GM21390 (cell line): ENCODE measurements at regions not wholly inside any gene's neighbourhood (a gene's known extent, or its start where the extent isn't known, plus 50 kb on each side); places are given as distances from the start of the nearest gene placed in this dataset.
"Not testable (repeated sequence)": the region's sequence is repeated elsewhere in the genome, so short reads cannot be mapped to it uniquely, and the experiment has no call there.

Experiments
- ATAC-seq: cut with Tn5 transposase; IDR thresholded peaks from one replicate; pipeline ENCODE4 v1.9.1; 2021; ENCODE audit not compliant: unreplicated experiment

DNA sequence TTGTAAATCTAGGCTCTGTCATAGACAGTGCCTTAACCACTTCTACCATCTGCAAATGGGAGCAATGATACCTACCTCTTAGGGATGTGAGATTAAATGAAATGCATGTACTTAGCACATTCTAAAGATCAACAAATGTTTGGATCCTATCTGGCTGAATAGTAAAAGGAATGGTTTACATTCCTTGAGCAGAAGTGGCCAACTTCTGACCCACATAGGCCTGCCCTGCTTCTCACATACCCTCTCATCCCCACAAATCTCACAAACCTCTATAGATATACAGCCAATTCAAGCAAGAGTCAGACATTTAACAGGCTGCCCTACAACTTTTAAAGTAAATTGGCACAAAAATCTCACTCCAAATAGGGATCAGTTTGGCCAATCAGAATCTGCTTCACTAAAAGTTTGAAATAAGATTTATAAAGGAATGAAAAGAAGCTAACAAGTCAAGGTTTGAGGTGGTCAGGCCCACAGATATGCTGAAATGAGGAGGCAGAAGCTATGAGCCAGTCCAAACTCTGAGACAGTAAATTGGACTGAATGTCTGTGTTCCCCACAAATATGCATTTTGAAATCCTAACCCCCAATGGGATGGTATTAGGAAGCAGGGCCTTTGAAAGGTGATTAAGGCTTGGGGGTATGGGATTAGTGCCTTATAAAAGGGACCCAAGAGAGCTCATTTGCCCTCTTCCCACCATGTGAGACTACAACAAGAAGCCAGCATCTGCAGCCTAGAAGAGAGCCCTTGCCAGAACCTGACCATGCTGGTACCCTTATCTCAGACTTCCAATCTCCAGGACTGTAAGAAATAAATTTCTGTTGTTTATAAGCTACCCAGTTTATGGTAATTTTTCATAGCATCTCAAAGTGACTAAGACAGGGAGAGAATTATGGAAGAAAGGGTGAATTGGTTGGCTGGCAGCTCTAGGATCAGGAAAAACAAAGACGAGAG is 227.8 kb upstream of the RBMS1 start:
- ATAC-seq: no peak

DNA sequence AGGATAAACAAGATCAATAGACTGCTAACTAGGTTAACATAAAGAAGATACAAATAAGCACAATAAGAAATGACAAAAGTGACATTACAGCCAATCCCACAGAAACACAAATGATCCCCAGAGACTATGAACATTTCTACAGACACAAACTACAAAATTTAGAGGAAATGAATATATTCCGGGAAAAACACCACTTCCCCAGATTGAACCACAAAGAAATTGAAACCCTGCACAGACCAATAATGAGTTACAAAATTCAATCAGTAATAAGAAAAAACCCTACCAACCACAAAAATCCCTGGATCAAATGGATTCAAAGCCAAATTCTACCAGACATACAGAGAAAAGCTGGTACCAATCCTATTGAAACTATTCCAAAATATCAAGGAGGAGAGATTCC is 232.4 kb upstream of the RBMS1 start:
- ATAC-seq: no peak

DNA sequence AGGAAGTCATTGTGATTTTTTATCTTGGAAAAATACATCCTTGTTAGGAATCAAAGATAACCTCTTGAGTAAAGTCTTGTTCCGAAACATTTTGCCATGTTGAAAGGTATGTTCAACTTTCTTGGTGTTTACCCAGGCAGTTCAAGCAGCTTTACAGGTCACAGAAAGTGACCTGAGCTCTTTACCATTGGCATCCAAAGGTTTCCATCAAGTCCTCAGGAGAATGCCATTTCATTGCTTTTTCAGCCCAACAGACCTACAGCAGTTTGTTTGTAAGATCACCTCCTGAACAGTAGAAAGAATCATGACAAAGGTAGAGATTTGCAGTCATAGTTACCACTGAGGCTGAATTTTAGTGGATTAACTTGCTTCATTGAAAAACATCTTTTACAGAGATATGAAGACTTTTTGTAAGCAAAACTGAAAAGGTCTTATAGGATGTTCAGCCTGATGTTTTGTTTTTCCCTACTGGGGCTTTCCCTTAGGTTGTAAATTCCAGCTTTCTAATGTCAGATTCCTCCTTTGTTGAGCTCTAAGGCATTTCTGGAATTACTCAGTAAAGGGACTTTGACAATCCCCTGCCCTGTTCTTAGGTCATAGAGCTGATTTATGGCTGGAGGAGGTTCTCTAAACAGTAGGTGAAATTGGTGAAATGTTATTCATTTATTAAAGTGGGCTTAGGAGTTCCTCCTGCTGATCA is 236.8 kb upstream of the RBMS1 start:
- ATAC-seq: no peak

DNA sequence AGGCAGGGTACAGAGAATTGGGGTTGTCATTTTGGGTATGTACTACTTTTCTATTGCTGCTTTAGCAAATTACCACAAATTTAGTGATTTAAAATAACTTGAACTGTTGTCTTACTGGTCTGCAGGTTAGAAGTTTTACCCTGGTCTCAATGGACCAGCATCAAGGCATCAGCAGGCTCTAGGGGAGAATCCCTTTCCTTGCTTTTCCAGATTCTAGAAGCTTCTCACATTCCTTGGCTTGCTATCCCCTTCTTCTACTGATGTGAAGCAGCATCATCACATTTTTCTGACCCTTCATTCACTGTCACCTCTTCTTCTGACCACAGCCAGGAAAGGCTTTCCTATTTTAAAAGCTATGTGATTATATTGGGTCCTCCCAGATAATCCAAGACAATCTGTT is 237.8 kb upstream of the RBMS1 start:
- no peak for ATAC-seq

DNA sequence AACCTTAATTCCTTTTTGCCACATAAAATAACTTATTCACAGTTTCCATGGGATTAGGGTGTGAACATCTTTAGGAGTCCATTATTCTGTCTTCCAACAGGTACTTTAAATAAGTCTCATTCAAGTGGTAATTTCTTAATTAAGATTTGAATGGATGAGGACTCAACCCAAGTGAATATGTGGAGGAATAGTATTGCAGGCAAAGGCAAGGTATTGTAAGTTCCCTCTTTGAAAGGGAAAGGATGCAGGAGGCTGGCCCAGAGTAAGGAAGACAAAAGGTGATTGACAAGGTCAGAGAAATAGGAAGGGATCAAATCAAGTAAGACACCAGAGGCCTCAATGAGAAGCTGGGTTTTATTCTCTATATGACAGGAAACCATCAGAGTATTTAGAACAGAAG is 238.2 kb upstream of the RBMS1 start:
- ATAC-seq: no peak

DNA sequence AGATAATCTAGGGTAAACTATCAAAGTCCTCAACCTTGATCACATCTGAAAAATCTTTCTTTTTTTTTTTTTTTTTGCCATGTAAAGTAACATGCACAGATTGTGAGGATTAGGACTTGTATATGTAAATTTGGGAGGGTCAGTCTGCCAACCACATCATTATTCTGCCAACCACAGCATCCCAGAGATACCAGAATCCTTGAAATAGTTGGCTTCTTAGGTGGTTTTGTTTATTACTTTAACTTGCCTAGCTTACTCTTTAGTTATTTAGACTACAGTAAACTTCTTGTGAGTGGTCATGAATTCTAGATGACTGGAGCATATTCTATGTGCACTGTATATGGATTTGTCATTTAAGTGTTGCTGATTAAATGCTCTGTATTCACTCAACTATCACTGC is 242.1 kb upstream of the RBMS1 start:
- ATAC-seq: no peak

DNA sequence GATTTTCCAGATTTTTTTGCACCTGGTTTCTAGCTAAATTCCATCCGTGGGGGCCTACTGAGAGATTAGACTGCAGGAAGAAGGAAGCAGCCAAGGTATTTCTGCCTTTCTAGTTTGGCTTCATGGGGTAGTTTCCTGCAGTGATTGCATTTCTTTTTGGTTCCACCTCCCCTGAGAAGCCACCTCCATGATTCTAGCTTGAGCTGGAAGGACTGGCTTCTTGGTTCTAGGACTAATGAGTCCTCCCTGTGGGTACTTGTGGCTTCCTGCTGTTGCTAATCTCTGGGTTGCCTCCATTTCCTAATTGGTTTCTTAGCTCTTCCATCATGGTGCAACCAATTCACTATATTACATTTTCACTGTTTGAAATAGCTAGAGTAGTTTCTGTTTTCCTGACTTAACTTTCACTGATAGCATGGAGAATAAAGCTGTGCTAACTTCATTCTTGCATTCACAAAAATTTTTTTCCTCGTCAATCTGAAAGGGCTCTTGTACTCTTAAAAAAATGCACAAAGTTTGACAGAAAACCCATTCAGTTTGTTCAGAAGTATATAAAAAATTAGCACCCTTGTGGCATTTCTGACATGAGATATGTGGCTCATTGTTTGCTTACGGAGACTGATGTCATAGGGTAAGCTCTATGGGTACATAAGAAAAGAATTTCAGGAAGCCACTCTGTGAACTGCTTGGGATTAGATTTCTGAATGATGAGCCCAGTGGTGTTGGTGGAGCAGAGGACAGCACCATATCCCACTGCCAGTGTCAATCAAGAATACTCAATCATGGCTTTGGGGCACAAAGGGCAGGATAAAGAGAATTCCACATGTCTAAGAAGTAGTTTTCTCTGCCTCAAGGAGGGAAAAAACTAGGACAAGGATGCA is 242.8 kb upstream of the RBMS1 start:
- ATAC-seq: no peak

DNA sequence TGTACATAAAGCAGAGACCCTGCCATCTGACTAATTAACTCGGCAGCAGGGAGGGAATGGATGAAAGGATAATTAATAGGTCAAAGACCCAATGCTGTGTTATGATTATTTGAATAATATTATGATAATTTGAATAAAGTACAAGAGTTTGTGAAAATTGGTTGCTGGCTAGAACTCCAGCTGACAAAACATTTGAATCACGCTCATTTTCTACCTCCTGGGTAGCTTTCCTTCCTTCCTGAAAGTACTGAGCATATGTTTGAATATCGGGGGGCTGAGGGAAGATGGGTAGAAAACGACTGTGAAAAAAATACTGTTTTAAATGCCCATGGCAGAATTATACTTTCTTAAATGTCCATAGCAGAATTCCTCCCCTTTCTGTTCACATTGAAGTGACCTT is 243.6 kb upstream of the RBMS1 start:
- no peak for ATAC-seq

DNA sequence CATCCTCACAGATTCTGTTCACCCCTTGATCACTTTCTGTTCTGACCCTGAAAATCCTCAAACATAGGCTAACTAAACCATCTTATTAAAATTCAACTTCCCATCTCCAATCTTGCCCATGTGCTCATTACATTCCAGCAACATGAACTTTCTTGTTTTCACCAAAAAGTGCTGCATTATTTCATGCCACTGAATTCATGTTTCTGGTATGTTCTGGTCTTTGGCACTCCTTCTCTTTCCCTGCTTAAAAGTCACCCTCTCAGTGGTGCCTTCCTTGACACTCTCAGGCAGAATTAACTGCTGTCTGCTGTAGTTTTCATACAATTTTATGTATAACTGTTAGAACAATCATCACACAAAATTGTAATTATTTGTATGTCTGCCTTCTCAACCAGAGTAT is 247.7 kb upstream of the RBMS1 start:
- no peak for ATAC-seq

DNA sequence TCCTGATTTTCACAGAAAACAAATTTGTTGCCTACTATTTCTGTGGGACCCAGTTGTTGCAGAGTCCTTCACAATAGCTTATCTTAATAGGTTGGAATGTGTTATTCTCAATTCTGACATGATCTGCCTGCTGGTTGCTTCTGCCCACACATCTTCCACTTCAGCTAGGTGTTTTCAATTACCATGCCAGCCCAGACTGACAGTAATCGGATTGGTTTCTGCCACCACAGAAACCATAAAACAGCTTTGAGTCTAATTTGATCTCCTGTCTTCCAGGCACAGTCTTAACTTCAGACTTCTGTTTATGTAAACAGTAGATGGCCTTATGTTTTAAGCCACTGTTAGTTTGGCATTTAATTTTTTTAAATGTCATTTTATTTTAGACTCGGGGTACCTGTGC is 248.2 kb upstream of the RBMS1 start:
- no peak for ATAC-seq

DNA sequence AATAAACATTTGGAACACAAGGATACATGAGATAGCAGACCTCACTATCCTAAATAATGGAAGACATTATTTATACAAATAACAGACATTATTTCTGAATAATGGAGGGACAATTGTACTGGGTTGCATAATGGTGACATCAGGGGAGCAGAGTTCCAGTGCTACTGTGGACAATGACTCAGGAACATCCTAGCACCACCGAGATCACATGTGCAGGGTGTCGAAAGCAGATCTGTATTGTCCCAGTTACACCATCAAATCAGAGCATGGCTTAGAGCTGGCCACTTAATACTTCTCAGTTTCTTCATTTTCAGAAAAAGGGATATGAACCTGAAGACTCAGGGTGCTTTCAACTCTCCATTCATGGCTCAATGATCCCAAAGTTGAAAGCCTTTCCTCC is 249.1 kb upstream of the RBMS1 start:
- no peak for ATAC-seq

DNA sequence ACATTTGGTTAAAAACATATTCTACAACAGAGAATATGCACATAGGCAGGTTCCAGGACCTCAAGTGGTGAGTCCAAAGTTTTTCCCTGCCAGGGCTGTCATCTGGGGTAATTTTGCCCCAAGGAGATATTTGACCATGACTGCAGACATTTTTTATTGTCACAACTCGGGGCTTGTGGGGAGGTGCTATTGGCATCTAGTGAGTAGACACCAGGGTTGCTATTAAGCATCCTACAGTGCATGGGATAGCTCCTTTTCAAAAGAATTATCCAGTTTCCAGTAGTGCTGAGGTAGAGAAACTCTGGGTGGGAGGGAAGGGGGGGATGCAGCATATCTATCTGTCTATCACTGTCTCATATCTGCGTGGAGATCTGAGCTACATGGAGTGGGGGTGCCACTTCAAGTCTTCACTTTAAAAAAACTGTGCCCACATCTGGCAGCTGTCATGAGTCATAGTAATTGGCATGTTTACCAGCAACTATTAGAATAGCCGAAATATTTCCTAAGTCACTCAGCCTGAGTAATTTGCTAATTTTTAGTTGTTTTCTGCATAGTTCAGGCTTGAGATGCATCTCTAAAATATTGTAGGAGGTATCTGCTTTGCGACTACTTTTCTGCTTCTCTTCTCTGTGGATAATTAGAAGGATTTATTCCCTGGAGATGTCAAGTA is 254.0 kb upstream of the RBMS1 start:
- no peak for ATAC-seq

DNA sequence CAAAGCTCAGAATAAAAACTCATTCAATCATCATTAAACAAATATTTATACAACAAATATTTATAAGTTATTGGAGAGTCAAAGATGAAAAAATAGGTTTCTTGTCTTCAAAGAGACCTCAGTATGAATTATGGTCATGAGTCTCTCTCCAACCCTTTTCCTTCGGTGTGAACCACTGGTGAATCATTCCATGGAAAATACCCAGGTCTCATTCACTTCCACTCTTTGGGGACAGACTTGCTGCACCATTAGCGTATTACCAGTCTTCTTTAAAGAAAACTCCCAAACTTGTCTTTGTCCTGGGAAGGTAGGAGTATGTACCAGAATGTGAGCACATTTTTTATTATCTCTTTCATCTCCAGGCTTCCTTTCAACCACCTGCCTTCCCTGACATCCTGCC is 257.4 kb upstream of the RBMS1 start:
- no peak for ATAC-seq

DNA sequence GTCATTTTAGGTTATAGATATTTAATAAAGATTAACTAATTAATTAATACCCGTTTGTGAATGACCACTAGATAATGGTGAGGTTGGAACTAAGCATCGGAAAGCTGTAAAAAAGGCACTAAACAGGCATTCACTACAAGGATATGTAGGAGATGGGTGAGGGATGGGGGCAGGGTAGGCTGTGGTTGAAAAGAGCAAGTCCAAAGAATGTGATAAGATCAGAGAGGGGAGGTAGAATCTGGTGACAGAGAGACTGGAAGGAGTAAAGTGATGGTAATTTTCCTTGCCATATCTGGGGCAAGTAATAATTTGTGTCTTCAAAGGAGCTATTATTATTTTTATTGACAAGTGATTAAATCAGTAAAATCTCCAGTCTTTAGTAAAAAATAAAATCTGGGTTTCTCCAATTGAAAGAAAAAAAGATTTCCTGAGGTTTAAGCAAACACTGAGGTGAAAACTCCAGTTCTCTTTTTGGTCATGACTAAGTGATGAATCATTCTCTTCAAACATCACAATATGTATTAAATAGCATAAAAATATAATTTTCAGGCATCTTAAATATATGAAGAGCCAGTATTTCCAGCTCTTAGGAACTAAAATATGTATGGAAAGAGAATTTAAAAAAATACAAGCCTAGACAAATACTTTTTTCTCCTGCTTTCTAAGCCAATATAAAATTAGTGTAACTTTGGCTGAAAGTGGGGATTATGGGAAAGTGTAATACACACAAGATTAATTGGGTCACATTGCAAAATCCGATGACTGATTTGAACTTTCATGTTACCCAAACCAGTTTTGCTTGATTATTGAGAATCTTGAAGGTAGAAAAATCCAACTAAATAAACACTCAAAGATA is 259.1 kb upstream of the RBMS1 start:
- no peak for ATAC-seq

DNA sequence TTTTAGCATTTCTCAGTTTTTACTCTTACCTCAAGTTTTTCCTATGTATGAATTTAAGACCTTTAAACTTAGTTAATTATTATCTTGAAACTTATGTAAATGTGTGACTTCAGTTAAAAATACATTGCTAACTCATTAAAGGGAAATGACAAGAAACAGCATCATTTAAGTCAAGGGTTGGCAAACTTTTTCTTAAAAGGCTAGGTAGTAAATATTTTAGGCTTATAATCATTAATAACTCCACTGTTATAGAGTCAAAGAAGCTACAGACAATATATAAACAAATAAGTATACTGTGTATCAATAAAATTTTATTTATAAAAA is 259.7 kb upstream of the RBMS1 start:
- no peak for ATAC-seq

DNA sequence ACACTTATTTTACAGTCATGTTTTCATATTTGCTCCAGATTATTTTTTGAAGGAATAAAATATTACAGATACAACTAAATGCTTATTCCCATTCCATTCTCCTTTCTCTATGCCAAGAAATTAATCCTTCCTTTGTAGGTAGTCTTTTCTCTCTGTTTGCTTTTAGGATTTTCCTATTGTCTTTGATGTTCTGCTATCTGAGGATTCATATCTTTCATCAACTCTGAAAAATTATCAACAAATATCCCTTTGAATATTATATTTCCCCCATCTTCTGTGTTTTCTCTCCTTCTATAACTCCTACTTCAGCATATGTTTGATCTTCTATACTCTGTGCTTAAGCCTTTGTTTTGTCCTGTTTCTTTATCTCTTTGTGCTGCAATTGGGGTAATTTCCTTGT is 260.4 kb upstream of the RBMS1 start:
- no peak for ATAC-seq

DNA sequence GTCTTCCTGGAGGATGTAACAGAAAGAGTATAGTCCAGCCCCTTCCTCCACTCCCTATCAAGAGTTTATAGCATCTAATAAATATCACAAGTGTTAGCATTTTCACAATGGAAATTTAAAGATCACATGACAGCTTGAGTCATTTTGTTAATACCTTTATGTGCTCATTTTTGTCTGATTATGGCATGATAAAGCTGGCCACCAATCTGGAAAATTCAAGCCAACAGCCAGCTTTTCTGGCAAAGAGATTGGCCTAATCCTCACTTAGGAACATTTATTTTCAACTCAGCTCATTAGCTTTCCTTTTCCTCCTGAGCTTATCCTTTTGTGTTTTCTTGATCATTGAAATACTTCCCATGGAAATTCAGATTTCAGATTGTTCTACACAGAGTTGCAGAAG is 262.9 kb upstream of the RBMS1 start:
- ATAC-seq: no peak

DNA sequence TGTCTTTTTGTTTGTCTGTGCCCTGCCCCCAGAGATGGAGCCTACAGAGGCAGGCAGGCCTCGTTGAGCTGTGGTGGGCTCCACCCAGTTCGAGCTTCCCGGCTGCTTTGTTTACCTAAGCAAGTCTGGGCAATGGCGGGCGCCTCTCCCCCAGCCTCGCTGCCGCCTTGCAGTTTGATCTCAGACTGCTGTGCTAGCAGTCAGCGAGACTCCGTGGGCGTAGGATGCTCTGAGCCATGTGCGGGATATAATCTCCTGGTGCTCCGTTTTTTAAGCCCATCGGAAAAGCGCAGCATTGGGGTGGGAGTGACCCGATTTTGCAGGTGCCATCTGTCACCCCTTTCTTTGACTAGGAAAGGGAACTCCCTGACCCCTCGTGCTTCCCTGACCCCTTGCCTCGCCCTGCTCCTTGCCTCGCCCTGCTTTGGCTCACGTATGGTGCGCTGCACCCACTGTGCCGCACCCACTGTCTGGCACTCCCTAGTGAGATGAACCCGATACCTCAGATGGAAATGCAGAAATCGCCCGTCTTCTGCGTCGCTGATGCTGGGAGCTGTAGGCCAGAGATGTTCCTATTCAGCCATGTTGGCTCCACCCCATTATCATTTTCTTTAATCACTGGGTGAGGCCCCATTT is 269.0 kb upstream of the RBMS1 start:
- ATAC-seq: not testable (repeated sequence)

DNA sequence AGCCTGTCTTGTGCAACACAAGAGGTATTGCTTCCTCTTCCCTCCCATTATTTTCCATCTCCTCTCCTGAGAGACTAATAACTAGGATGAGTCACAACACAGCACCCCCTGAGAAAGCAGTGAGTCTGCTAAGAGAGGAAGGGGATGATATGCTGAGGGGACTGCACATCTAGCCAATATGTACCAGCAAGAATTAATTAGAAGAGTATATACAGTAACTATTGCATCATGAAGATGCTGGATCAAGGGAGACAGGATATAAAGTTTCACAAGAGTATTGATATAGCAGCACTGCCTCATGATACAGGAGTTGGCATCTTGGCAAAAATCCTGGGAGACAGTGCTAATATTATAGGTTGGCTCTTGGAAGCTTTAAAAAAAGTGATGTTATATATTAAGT is 289.9 kb upstream of the RBMS1 start:
- ATAC-seq: no peak

DNA sequence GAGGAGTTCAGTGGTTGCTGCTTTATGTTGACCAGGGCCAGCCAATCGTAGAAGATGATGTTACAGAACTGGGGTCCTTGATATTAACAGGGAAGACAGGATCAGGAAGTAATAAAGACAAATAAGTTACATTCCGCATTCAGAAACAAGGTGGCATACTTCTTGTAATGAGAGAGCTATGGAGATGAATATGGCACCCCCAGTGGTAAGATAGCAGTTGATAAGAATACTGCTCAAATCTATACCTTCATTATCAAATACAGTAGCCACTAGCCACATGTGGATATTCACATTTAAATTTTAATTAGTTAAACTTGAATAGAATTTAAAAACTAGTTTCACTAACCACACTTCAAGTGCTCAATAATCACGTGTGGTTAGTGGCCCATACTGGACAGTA is 290.4 kb upstream of the RBMS1 start:
- no peak for ATAC-seq
